ENCODE measurements at regions not wholly inside any gene's neighbourhood (a gene's known extent, or its start where the extent isn't known, plus 50 kb on each side); places are given as distances from the start of the nearest gene placed in this dataset.

DNA sequence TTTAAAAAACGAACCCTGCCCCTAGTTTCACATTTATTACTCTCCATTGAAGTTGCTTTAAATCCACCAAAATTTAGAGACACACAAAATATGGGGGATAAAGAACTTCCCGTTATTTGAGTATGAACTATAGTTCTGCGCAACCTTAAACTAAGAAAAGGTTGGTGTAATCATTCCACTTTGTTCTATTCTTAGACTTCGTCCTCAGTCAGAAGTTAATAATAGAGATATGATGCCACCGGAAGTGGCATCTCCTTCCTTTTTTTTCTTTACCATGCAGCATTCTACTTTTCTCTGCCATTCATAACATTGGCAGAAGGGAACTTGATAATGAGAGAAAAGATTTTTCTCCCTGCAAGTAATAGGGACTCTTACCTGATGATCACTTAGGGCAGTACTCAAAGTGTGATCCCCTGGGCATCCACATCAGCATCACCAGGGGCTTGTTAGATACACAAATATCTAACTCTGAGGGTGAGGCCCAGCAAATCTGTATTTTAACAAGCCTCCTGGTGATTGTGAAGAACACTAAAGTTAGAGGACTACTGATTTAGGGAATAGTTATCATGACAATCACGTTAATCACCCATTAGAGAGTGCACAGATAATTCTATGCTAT lies 147.7 kb upstream of the DTNA start:
- Histone ChIP-seq H3K9me3 (no peaks in the 10 kb centered on the region), H3K27me3 (replicated peaks in 1 of 2; ENCODE audit: control insufficient read depth in 2 of 2, extremely low read depth in 1 of 2, insufficient read depth in 2 of 2, low read length in 1 of 2) (no peaks in the 10 kb centered on the region), H3K36me3 (ENCODE audit: control insufficient read depth in 2 of 2, extremely low read depth in 1 of 2, insufficient read depth in 1 of 2, low read length in 1 of 2) (no peaks in the 10 kb centered on the region), H3K27ac (ENCODE audit: low read length) (no peak overlapping the region), H3K4me1 (ENCODE audit: control insufficient read depth in 1 of 2, extremely low read depth in 1 of 2, insufficient read depth in 2 of 2, low read length in 2 of 2) (no peaks in the 10 kb centered on the region), H3K4me3 (ENCODE audit: control insufficient read depth in 1 of 2, extremely low read depth in 1 of 2, low read length in 1 of 2) (no peak overlapping the region)
- ChIA-PET CTCF (no interaction called here), POLR2A (no interaction called here)
- no peak for DNase-seq
- ATAC-seq (replicated peaks in 1 of 4) = no peak
- Mint-ChIP-seq H3K4me3 (no peak overlapping the region), H3K27ac (no peak overlapping the region), H3K4me1 (no peaks in the 10 kb centered on the region), H3K9me3 (peaks cover 0 to 15% (median 9%) of the 10 kb centered on the region in 3 donors), H3K36me3 (no peaks in the 10 kb centered on the region), H3K27me3 (no peaks in the 10 kb centered on the region)
- no CpG with 5 or more reads among the region's 6 CpGs for WGBS (ENCODE audit: insufficient coverage)

GRCh38 chr18:34567857-34568256 lies 142.2 kb upstream of the DTNA start:
- H3K36me3 Mint-ChIP-seq = no peaks in the 10 kb centered on the region
- Histone ChIP-seq H3K4me1 (ENCODE audit: control insufficient read depth in 1 of 2, extremely low read depth in 1 of 2, insufficient read depth in 2 of 2, low read length in 2 of 2) (no peaks in the 10 kb centered on the region), H3K9me3 (no peaks in the 10 kb centered on the region), H3K4me3 (ENCODE audit: control insufficient read depth in 1 of 2, extremely low read depth in 1 of 2, low read length in 1 of 2) (no peak overlapping the region), H3K27ac (ENCODE audit: low read length) (no peak overlapping the region), H3K27me3 (replicated peaks in 1 of 2; ENCODE audit: control insufficient read depth in 2 of 2, extremely low read depth in 1 of 2, insufficient read depth in 2 of 2, low read length in 1 of 2) (no peaks in the 10 kb centered on the region), H3K36me3 (ENCODE audit: control insufficient read depth in 2 of 2, extremely low read depth in 1 of 2, insufficient read depth in 1 of 2, low read length in 1 of 2) (no peaks in the 10 kb centered on the region)
- no peak overlapping the region for H3K4me3 Mint-ChIP-seq
- H3K27me3 Mint-ChIP-seq = no peaks in the 10 kb centered on the region
- H3K4me1 Mint-ChIP-seq = no peaks in the 10 kb centered on the region
- DNase-seq (no peak), ATAC-seq (replicated peaks in 1 of 4) (no peak)
- H3K27ac Mint-ChIP-seq = no peak overlapping the region
- POLR2A ChIA-PET = no interaction called here
- CTCF ChIA-PET = no interaction called here
- peaks cover 0 to 10% (median 6%) of the 10 kb centered on the region in 3 donors for H3K9me3 Mint-ChIP-seq
- no CpG with 5 or more reads among the region's 2 CpGs for WGBS (ENCODE audit: insufficient coverage)

DNA sequence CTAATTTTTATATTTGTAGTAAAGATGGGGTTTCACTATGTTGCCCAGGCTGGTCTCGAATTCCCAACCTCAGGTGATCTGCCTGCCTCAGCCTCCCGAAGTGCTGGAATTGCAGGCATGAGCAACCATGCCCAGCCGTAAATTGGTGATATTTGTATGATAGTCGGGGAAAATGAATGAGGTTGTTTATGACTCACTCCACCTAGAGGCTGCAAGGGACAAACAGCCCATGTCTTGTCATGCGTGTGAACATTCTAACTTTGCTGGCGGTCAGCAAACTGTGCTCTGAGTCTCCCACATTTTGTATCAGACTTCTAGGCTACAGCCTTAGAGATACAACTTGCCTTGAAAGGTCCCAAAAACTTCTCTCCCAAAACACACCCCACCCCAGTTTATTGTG lies 133.5 kb upstream of the DTNA start:
- ChIA-PET CTCF (no interaction called here), POLR2A (no interaction called here)
- H3K27ac ChIP-seq (ENCODE audit: low read length) = no peak overlapping the region
- WGBS (ENCODE audit: insufficient coverage) = 100% methylated on average over 1 of the region's 6 CpGs
- ATAC-seq (replicated peaks in 1 of 4) = no peak
- no peaks in the 10 kb centered on the region for H3K27me3 ChIP-seq (replicated peaks in 1 of 2; ENCODE audit: control insufficient read depth in 2 of 2, extremely low read depth in 1 of 2, insufficient read depth in 2 of 2, low read length in 1 of 2)
- Mint-ChIP-seq H3K27ac (no peak overlapping the region), H3K9me3 (peaks cover 8 to 12% (median 12%) of the 10 kb centered on the region in 3 donors), H3K27me3 (no peaks in the 10 kb centered on the region), H3K4me3 (no peak overlapping the region), H3K4me1 (no peaks in the 10 kb centered on the region), H3K36me3 (no peaks in the 10 kb centered on the region)
- no peak overlapping the region for H3K4me3 ChIP-seq (ENCODE audit: control insufficient read depth in 1 of 2, extremely low read depth in 1 of 2, low read length in 1 of 2)
- no peaks in the 10 kb centered on the region for H3K36me3 ChIP-seq (ENCODE audit: control insufficient read depth in 2 of 2, extremely low read depth in 1 of 2, insufficient read depth in 1 of 2, low read length in 1 of 2)
- no peak for DNase-seq
- H3K4me1 ChIP-seq (ENCODE audit: control insufficient read depth in 1 of 2, extremely low read depth in 1 of 2, insufficient read depth in 2 of 2, low read length in 2 of 2) = no peaks in the 10 kb centered on the region
- H3K9me3 ChIP-seq = no peaks in the 10 kb centered on the region

- POLR2A ChIA-PET = no interaction called here
- Mint-ChIP-seq H3K27me3 (peaks cover 0 to 4% of the 10 kb centered on the region in 2 donors), H3K4me1 (no peaks in the 10 kb centered on the region), H3K36me3 (no peaks in the 10 kb centered on the region), H3K27ac (no peak overlapping the region), H3K4me3 (no peak overlapping the region), H3K9me3 (peaks cover 0 to 4% (median 4%) of the 10 kb centered on the region in 3 donors)
- H3K36me3 ChIP-seq (ENCODE audit: control insufficient read depth in 2 of 2, extremely low read depth in 1 of 2, insufficient read depth in 1 of 2, low read length in 1 of 2) = no peaks in the 10 kb centered on the region
- DNase-seq (no peak), ATAC-seq (replicated peaks in 1 of 4) (no peak)
- H3K4me1 ChIP-seq (ENCODE audit: control insufficient read depth in 1 of 2, extremely low read depth in 1 of 2, insufficient read depth in 2 of 2, low read length in 2 of 2) = no peaks in the 10 kb centered on the region
- no peak overlapping the region for H3K27ac ChIP-seq (ENCODE audit: low read length)
- H3K27me3 ChIP-seq (replicated peaks in 1 of 2; ENCODE audit: control insufficient read depth in 2 of 2, extremely low read depth in 1 of 2, insufficient read depth in 2 of 2, low read length in 1 of 2) = no peaks in the 10 kb centered on the region
- H3K9me3 ChIP-seq = no peaks in the 10 kb centered on the region
- no peak overlapping the region for H3K4me3 ChIP-seq (ENCODE audit: control insufficient read depth in 1 of 2, extremely low read depth in 1 of 2, low read length in 1 of 2)
- 100% methylated on average over 1 of the region's 4 CpGs for whole genome bisulfite sequencing (ENCODE audit: insufficient coverage)
- CTCF ChIA-PET = interaction anchor here in 1 of 2 donors (0.6 kb wide), 1 partner anchor 939 kb away, joined by 3 read pairs; no protein-coding TSS in a partner anchor
Measured at GRCh38 chr18:34583895-34584294, 126.2 kb upstream of the DTNA start.

GRCh38 chr18:34590503-34590902 lies 119.6 kb upstream of the DTNA start:
- H3K4me1 Mint-ChIP-seq = no peaks in the 10 kb centered on the region
- no peaks in the 10 kb centered on the region for H3K4me1 ChIP-seq (ENCODE audit: control insufficient read depth in 1 of 2, extremely low read depth in 1 of 2, insufficient read depth in 2 of 2, low read length in 2 of 2)

GRCh38 chr18:34591920-34592444 lies 118.1 kb upstream of the DTNA start:
- ChIA-PET CTCF (no interaction called here), POLR2A (no interaction called here)
- Histone ChIP-seq H3K36me3 (ENCODE audit: control insufficient read depth in 2 of 2, extremely low read depth in 1 of 2, insufficient read depth in 1 of 2, low read length in 1 of 2) (no peaks in the 10 kb centered on the region), H3K4me3 (ENCODE audit: control insufficient read depth in 1 of 2, extremely low read depth in 1 of 2, low read length in 1 of 2) (no peak overlapping the region), H3K4me1 (ENCODE audit: control insufficient read depth in 1 of 2, extremely low read depth in 1 of 2, insufficient read depth in 2 of 2, low read length in 2 of 2) (no peaks in the 10 kb centered on the region), H3K27me3 (replicated peaks in 1 of 2; ENCODE audit: control insufficient read depth in 2 of 2, extremely low read depth in 1 of 2, insufficient read depth in 2 of 2, low read length in 1 of 2) (peaks cover 0 to 2% of the 10 kb centered on the region in 2 experiments), H3K9me3 (no peaks in the 10 kb centered on the region), H3K27ac (ENCODE audit: low read length) (no peak overlapping the region)
- H3K27ac Mint-ChIP-seq = no peak overlapping the region
- no peak overlapping the region for H3K4me3 Mint-ChIP-seq
- H3K36me3 Mint-ChIP-seq = no peaks in the 10 kb centered on the region
- DNase-seq (no peak), ATAC-seq (replicated peaks in 1 of 4) (no peak)
- WGBS (ENCODE audit: insufficient coverage) = no CpG with 5 or more reads among the region's 2 CpGs
- H3K9me3 Mint-ChIP-seq = no peaks in the 10 kb centered on the region
- H3K27me3 Mint-ChIP-seq = no peaks in the 10 kb centered on the region
- no peaks in the 10 kb centered on the region for H3K4me1 Mint-ChIP-seq

More at GRCh38 chr18:34590503-34590902, 119.6 kb upstream of the DTNA start:
- WGBS (ENCODE audit: insufficient coverage) = no CpG with 5 or more reads among the region's 2 CpGs
- DNase-seq (no peak), ATAC-seq (replicated peaks in 1 of 4) (no peak)
- Mint-ChIP-seq H3K27ac (no peak overlapping the region), H3K27me3 (no peaks in the 10 kb centered on the region), H3K9me3 (no peaks in the 10 kb centered on the region), H3K4me3 (no peak overlapping the region), H3K36me3 (no peaks in the 10 kb centered on the region)
- ChIA-PET POLR2A (no interaction called here), CTCF (no interaction called here)
- Histone ChIP-seq H3K27ac (ENCODE audit: low read length) (no peak overlapping the region), H3K4me3 (ENCODE audit: control insufficient read depth in 1 of 2, extremely low read depth in 1 of 2, low read length in 1 of 2) (no peak overlapping the region), H3K9me3 (no peaks in the 10 kb centered on the region), H3K27me3 (replicated peaks in 1 of 2; ENCODE audit: control insufficient read depth in 2 of 2, extremely low read depth in 1 of 2, insufficient read depth in 2 of 2, low read length in 1 of 2) (no peaks in the 10 kb centered on the region), H3K36me3 (ENCODE audit: control insufficient read depth in 2 of 2, extremely low read depth in 1 of 2, insufficient read depth in 1 of 2, low read length in 1 of 2) (no peaks in the 10 kb centered on the region)

DNA sequence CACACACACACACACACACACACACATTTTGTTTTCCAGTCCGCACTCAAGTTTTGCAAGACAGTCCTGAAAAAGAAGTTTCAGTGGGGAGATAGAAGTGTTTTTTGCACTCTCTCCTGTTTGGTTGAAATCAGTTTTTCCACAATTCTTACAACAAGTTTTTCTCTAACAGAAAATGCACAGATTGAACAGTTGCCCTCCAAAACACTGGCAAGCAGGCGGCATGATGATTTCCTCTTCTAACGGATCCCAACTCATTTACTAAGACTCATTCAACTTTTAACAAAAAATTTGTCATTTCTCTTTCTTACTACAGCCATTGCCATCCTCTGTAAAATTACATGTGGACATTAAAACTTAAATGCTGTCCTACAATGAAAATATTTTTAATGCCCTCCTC lies 117.6 kb upstream of the DTNA start:
- Histone ChIP-seq H3K27ac (ENCODE audit: low read length) (no peak overlapping the region), H3K4me1 (ENCODE audit: control insufficient read depth in 1 of 2, extremely low read depth in 1 of 2, insufficient read depth in 2 of 2, low read length in 2 of 2) (no peaks in the 10 kb centered on the region), H3K27me3 (replicated peaks in 1 of 2; ENCODE audit: control insufficient read depth in 2 of 2, extremely low read depth in 1 of 2, insufficient read depth in 2 of 2, low read length in 1 of 2) (peaks cover 0 to 2% of the 10 kb centered on the region in 2 experiments), H3K9me3 (no peaks in the 10 kb centered on the region), H3K36me3 (ENCODE audit: control insufficient read depth in 2 of 2, extremely low read depth in 1 of 2, insufficient read depth in 1 of 2, low read length in 1 of 2) (no peaks in the 10 kb centered on the region), H3K4me3 (ENCODE audit: control insufficient read depth in 1 of 2, extremely low read depth in 1 of 2, low read length in 1 of 2) (no peak overlapping the region)
- 58% methylated on average over 2 of the region's 3 CpGs for WGBS (ENCODE audit: insufficient coverage)
- no peak for DNase-seq
- Mint-ChIP-seq H3K36me3 (no peaks in the 10 kb centered on the region), H3K27me3 (no peaks in the 10 kb centered on the region), H3K4me3 (no peak overlapping the region), H3K9me3 (peaks cover 0 to 4% (median 0%) of the 10 kb centered on the region in 3 donors), H3K4me1 (no peaks in the 10 kb centered on the region), H3K27ac (no peak overlapping the region)
- ATAC-seq (replicated peaks in 1 of 4) = no peak
- CTCF ChIA-PET = no interaction called here
- POLR2A ChIA-PET = no interaction called here

Measured in T-cell (primary cell).